Breast epithelium (tissue), 3 donors: ENCODE measurements at regions not wholly inside any gene's neighbourhood (a gene's known extent, or its start where the extent isn't known, plus 50 kb on each side); places are given as distances from the start of the nearest gene placed in this dataset.

Experiments used
- POLR2A ChIP-seq: fragments of 450-650 bp; IDR thresholded peaks from one replicate; pipeline ENCODE4 v1.6.1; 2016; ENCODE audit warnings: antibody characterized with exemption, mild to moderate bottlenecking, moderate library complexity
- POLR2AphosphoS5 ChIP-seq, 3 donors: sonication (generic); formaldehyde crosslinking; IDR thresholded peaks; one replicate each; pipeline ENCODE4 v1.6.1; 2017; ENCODE audit warnings: antibody characterized with exemption in 3 of 3
- TF ChIP-seq, protein P1 (sequence below), 3 donors: fragments of 450-650 bp; IDR thresholded peaks; one replicate each; pipeline ENCODE4 v1.5.1; 2016 to 2017; ENCODE audit warnings: antibody characterized with exemption in 3 of 3, mild to moderate bottlenecking in 3 of 3, moderate library complexity in 3 of 3

DNA sequence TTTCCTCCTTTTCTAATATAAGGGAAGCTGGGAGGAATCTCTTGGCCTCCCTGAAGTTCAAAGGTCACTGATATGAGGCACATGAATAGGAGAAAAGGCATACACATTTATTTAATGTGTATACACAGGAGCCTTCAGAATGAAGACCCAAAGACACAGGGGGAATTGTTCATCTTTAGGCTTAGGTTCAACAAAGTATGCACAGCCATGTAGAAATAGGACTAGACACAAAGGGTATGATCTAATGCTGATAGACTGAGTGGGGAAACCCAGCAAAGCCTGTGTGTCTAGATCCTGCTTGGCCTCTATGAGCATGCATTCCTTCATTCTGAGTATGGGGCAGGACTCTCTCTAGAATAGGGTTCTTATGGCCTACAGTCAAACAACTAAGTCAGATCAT is 177.1 kb upstream of the RFC3 start:
- TF ChIP-seq, protein P1, sequence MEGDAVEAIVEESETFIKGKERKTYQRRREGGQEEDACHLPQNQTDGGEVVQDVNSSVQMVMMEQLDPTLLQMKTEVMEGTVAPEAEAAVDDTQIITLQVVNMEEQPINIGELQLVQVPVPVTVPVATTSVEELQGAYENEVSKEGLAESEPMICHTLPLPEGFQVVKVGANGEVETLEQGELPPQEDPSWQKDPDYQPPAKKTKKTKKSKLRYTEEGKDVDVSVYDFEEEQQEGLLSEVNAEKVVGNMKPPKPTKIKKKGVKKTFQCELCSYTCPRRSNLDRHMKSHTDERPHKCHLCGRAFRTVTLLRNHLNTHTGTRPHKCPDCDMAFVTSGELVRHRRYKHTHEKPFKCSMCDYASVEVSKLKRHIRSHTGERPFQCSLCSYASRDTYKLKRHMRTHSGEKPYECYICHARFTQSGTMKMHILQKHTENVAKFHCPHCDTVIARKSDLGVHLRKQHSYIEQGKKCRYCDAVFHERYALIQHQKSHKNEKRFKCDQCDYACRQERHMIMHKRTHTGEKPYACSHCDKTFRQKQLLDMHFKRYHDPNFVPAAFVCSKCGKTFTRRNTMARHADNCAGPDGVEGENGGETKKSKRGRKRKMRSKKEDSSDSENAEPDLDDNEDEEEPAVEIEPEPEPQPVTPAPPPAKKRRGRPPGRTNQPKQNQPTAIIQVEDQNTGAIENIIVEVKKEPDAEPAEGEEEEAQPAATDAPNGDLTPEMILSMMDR (IDR thresholded peaks at IDR 0.05) = no peak
- TF ChIP-seq POLR2A (no peak), POLR2AphosphoS5 (IDR thresholded peaks at IDR 0.05) (no peak)
